SH-SY5Y (cell line): ENCODE measurements at regions not wholly inside any gene's neighbourhood (a gene's known extent, or its start where the extent isn't known, plus 50 kb on each side); places are given as distances from the start of the nearest gene placed in this dataset.

Experiments
- GATA2 ChIP-seq: IDR thresholded peaks from 2 replicates; pipeline ENCODE4 v1.6.1; 2011; ENCODE audit warnings: mild to moderate bottlenecking, low read depth, low read length
- GATA3 ChIP-seq: IDR thresholded peaks from 2 replicates; pipeline ENCODE4 v1.6.1; 2011; ENCODE audit warnings: low read depth, mild to moderate bottlenecking, low read length, moderate library complexity

- TF ChIP-seq GATA2 (no peak), GATA3 (no peak)
Measured at GRCh38 chr12:84732828-84733340, 179.7 kb downstream of the SLC6A15 start.
